ENCODE measurements at regions not wholly inside any gene's neighbourhood (a gene's known extent, or its start where the extent isn't known, plus 50 kb on each side); places are given as distances from the start of the nearest gene placed in this dataset.

- no peak overlapping the region for H3K4me3 ChIP-seq (ENCODE audit: low read depth in 2 of 2, low read length in 2 of 2)
- intact Hi-C loops (cut with micrococcal nuclease; ENCODE audit: unreplicated experiment), result no loop called here
- no TSS peak for BruUV-seq (replicated peaks)
- POLR2A ChIA-PET, result no interaction called here
- H3K9me3 ChIP-seq (ENCODE audit: control insufficient read depth, insufficient read depth, low read depth, low read length), result no peaks in the 10 kb centered on the region
- TF ChIP-seq REST (IDR thresholded peaks at IDR 0.05; ENCODE audit: insufficient read depth in 1 of 2, low read depth in 2 of 2, low read length in 1 of 2) (no peak), POLR2AphosphoS5 (IDR thresholded peaks at IDR 0.05; ENCODE audit: low read depth, low read length) (no peak), TCF7L2 (IDR thresholded peaks at IDR 0.05; ENCODE audit: low read depth, low read length) (no peak), SIN3A (IDR thresholded peaks at IDR 0.05; ENCODE audit: borderline replicate concordance, insufficient read depth, low read depth, low read length) (no peak)
- TF ChIP-seq, protein P1, sequence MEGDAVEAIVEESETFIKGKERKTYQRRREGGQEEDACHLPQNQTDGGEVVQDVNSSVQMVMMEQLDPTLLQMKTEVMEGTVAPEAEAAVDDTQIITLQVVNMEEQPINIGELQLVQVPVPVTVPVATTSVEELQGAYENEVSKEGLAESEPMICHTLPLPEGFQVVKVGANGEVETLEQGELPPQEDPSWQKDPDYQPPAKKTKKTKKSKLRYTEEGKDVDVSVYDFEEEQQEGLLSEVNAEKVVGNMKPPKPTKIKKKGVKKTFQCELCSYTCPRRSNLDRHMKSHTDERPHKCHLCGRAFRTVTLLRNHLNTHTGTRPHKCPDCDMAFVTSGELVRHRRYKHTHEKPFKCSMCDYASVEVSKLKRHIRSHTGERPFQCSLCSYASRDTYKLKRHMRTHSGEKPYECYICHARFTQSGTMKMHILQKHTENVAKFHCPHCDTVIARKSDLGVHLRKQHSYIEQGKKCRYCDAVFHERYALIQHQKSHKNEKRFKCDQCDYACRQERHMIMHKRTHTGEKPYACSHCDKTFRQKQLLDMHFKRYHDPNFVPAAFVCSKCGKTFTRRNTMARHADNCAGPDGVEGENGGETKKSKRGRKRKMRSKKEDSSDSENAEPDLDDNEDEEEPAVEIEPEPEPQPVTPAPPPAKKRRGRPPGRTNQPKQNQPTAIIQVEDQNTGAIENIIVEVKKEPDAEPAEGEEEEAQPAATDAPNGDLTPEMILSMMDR (IDR thresholded peaks at IDR 0.05), result no peak
- ATAC-seq (no peak), DNase-seq (ENCODE audit: low read depth, low spot score) (no peak)
- CTCF ChIA-PET, result no interaction called here
- H3K27ac ChIP-seq (ENCODE audit: low read length), result no peak overlapping the region
- H3K4me1 ChIP-seq (ENCODE audit: control insufficient read depth, insufficient read depth, low read length), result no peaks in the 10 kb centered on the region
- in situ Hi-C loops (cut with HindIII; ENCODE audit: low pct_unique_long_range_greater_than_20kb, low sequenced_read_pairs), result no loop called here
- no peaks in the 10 kb centered on the region for H3K27me3 ChIP-seq (ENCODE audit: control insufficient read depth, insufficient read depth, low read length)
- no peaks in the 10 kb centered on the region for H3K36me3 ChIP-seq (ENCODE audit: control insufficient read depth, insufficient read depth, low read length)
These were observed 438.5 kb upstream of the TNC start for GRCh38 chr9:115556432-115556831.

DNA sequence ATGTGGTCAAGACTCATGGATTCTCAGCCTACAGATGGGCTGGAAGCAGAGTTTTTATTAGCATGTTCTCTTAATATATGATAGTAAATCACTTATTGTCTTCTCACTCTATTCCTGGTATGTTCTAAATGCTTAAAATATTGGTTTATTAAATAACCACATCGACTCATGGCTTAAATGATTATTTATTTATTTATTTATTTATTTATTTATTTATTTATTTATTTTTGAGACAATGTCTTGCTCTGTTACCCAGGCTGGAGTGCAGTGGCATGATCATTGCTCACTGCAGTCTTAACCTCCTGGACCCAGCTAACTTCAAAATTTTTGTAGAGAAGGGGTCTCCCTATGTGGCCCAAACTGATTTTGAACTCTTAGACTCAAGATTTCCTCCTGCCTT lies 457.2 kb upstream of the TNC start:
- CTCF ChIA-PET, result no interaction called here

More for the DNA sequence above, 457.2 kb upstream of the TNC start:
- TF ChIP-seq, protein P1 (IDR thresholded peaks at IDR 0.05), result no peak
- TF ChIP-seq TCF7L2 (IDR thresholded peaks at IDR 0.05; ENCODE audit: low read depth, low read length), result no peak
- no peak for TF ChIP-seq POLR2AphosphoS5 (IDR thresholded peaks at IDR 0.05; ENCODE audit: low read depth, low read length)
- no peak for TF ChIP-seq SIN3A (IDR thresholded peaks at IDR 0.05; ENCODE audit: borderline replicate concordance, insufficient read depth, low read depth, low read length)
- TF ChIP-seq REST (IDR thresholded peaks at IDR 0.05; ENCODE audit: insufficient read depth in 1 of 2, low read depth in 2 of 2, low read length in 1 of 2), result no peak
- in situ Hi-C loops (cut with HindIII; ENCODE audit: low pct_unique_long_range_greater_than_20kb, low sequenced_read_pairs), result no loop called here
- H3K9me3 ChIP-seq (ENCODE audit: control insufficient read depth, insufficient read depth, low read depth, low read length), result no peaks in the 10 kb centered on the region
- ATAC-seq (no peak), DNase-seq (ENCODE audit: low read depth, low spot score) (no peak)
- POLR2A ChIA-PET, result no interaction called here
- H3K4me3 ChIP-seq (ENCODE audit: low read depth in 2 of 2, low read length in 2 of 2), result no peak overlapping the region
- BruUV-seq (replicated peaks), result no TSS peak
- H3K27me3 ChIP-seq (ENCODE audit: control insufficient read depth, insufficient read depth, low read length), result no peaks in the 10 kb centered on the region
- no peaks in the 10 kb centered on the region for H3K4me1 ChIP-seq (ENCODE audit: control insufficient read depth, insufficient read depth, low read length)
- H3K36me3 ChIP-seq (ENCODE audit: control insufficient read depth, insufficient read depth, low read length), result no peaks in the 10 kb centered on the region
- no peak overlapping the region for H3K27ac ChIP-seq (ENCODE audit: low read length)
- intact Hi-C loops (cut with micrococcal nuclease; ENCODE audit: unreplicated experiment), result no loop called here
